Neural progenitor cell (in vitro differentiated cells): ENCODE measurements at regions not wholly inside any gene's neighbourhood (a gene's known extent, or its start where the extent isn't known, plus 50 kb on each side); places are given as distances from the start of the nearest gene placed in this dataset.

Experiments
- DNase-seq: peaks from one replicate; pipeline ENCODE4 v3.0.0-alpha.2; 2016; ENCODE audit warnings: low spot score
- H2AFZ ChIP-seq: fragments of 200-600 bp; sonication (generic); replicated peaks from 2 replicates; pipeline ENCODE4 v1.6.1; 2016; ENCODE audit warnings: antibody characterized with exemption
- H3F3A ChIP-seq: fragments of 200-600 bp; sonication (generic); 2 replicates; pipeline ENCODE4 v1.6.1; 2016; ENCODE audit warnings: antibody characterized with exemption, low read depth
- H3K27ac ChIP-seq: fragments of 200-600 bp; sonication (generic); 2 replicates; pipeline ENCODE4 v1.5.1; 2016; ENCODE audit warnings: mild to moderate bottlenecking
- H3K27me3 ChIP-seq: fragments of 200-600 bp; sonication (generic); 2 replicates; pipeline ENCODE4 v1.6.1; 2016; ENCODE audit warnings: mild to moderate bottlenecking, moderate library complexity
- H3K36me3 ChIP-seq: fragments of 200-600 bp; sonication (generic); 2 replicates; pipeline ENCODE4 v1.5.1; 2016
- H3K4me1 ChIP-seq: fragments of 200-600 bp; sonication (generic); 2 replicates; pipeline ENCODE4 v1.6.1; 2016; ENCODE audit warnings: mixed run types
- H3K4me2 ChIP-seq: fragments of 200-600 bp; sonication (generic); 2 replicates; pipeline ENCODE4 v1.6.1; 2016
- H3K4me3 ChIP-seq: fragments of 200-600 bp; sonication (generic); 2 replicates; pipeline ENCODE4 v1.5.1; 2016
- H3K79me2 ChIP-seq: fragments of 200-600 bp; sonication (generic); 2 replicates; pipeline ENCODE4 v1.6.1; 2016; ENCODE audit warnings: low read depth
- H3K9ac ChIP-seq: fragments of 200-600 bp; sonication (generic); 2 replicates; pipeline ENCODE4 v1.6.1; 2016
- H3K9me3 ChIP-seq: fragments of 200-600 bp; sonication (generic); 2 replicates; pipeline ENCODE4 v1.5.1; 2016; ENCODE audit warnings: low read depth
- H4K20me1 ChIP-seq: fragments of 200-600 bp; sonication (generic); 2 replicates; pipeline ENCODE4 v1.6.1; 2016; ENCODE audit warnings: low read depth
- H3K27ac Mint-ChIP-seq: 3 replicates; pipeline ENCODE4 v1.8.0; 2021; ENCODE audit warnings: mixed read lengths
- H3K27me3 Mint-ChIP-seq: 2 replicates; pipeline ENCODE4 v1.8.0; 2022; ENCODE audit warnings: low read depth, mild to moderate bottlenecking, inconsistent platforms, moderate library complexity, mixed read lengths; ENCODE audit not compliant: insufficient read depth
- H3K36me3 Mint-ChIP-seq: 3 replicates; pipeline ENCODE4 v1.8.0; 2021; ENCODE audit warnings: mixed read lengths
- H3K4me1 Mint-ChIP-seq: 3 replicates; pipeline ENCODE4 v1.8.0; 2021; ENCODE audit warnings: mixed read lengths
- H3K4me3 Mint-ChIP-seq: 3 replicates; pipeline ENCODE4 v1.8.0; 2021; ENCODE audit warnings: mild to moderate bottlenecking, moderate library complexity, mixed read lengths
- H3K9me3 Mint-ChIP-seq: 3 replicates; pipeline ENCODE4 v1.8.0; 2020; ENCODE audit warnings: mixed read lengths
- CTCF ChIP-seq: fragments of 200-600 bp; sonication (generic); IDR thresholded peaks from 2 replicates; pipeline ENCODE4 v1.5.1; 2017; ENCODE audit warnings: antibody characterized with exemption, mild to moderate bottlenecking
- EZH2 ChIP-seq: fragments of 200-600 bp; sonication (generic); IDR thresholded peaks from 2 replicates; pipeline ENCODE4 v1.6.1; 2017; ENCODE audit warnings: antibody characterized with exemption, mild to moderate bottlenecking, moderate library complexity
- EZH2phosphoT487 ChIP-seq: fragments of 200-600 bp; sonication (generic); IDR thresholded peaks from 2 replicates; pipeline ENCODE4 v1.6.1; 2017; ENCODE audit warnings: antibody characterized with exemption

GRCh38 chr9:36484124-36484523, 84.1 kb upstream of the RNF38 start:
- TF ChIP-seq CTCF (no peak), EZH2phosphoT487 (no peak), EZH2 (no peak)
- Histone ChIP-seq H3K4me3 (no peak overlapping the region), H3K36me3 (no peaks in the 10 kb centered on the region), H3K4me2 (peak overlapping the region; percentile 91), H3K4me1 (peaks cover 38% of the 10 kb centered on the region), H3F3A (peaks cover 39% of the 10 kb centered on the region), H3K9me3 (no peaks in the 10 kb centered on the region), H3K27ac (no peak overlapping the region), H3K9ac (no peak overlapping the region), H3K79me2 (no peaks in the 10 kb centered on the region), H4K20me1 (peaks cover 79% of the 10 kb centered on the region), H3K27me3 (no peaks in the 10 kb centered on the region), H2AFZ (no peak overlapping the region)
- peaks cover 2% of the 10 kb centered on the region for H3K27me3 Mint-ChIP-seq
- H3K27ac Mint-ChIP-seq = no peak overlapping the region
- DNase-seq = no peak
- H3K4me3 Mint-ChIP-seq = no peak overlapping the region
- H3K36me3 Mint-ChIP-seq = peaks cover 3% of the 10 kb centered on the region
- H3K9me3 Mint-ChIP-seq = no peaks in the 10 kb centered on the region
- peaks cover 39% of the 10 kb centered on the region for H3K4me1 Mint-ChIP-seq

DNA sequence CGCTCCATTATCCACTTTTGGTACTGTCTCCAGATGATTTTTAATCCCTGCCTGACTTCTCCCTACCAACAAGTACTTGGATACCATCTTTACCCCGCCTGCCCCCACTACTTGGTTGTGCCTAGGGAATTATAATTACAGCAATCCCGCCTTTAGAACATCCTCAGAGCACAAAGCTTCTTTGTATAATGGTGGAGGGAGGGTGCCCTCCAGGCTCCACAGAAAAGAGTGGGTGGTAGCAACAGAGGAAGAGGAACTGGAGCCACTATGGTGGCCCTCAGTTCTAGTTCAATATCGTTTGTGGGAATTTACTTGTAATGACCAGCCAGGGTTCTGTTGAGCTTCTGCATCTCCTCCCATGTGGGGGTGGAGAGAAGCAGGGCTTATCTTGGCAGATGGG, 79.0 kb upstream of the RNF38 start:
- H3K36me3 Mint-ChIP-seq = peaks cover 4% of the 10 kb centered on the region
- H3K9ac ChIP-seq = no peak overlapping the region
- no peak overlapping the region for H3K4me3 ChIP-seq
- no peaks in the 10 kb centered on the region for H3K27me3 Mint-ChIP-seq
- no peaks in the 10 kb centered on the region for H3K36me3 ChIP-seq
- H3F3A ChIP-seq = no peaks in the 10 kb centered on the region
- H3K9me3 Mint-ChIP-seq = no peaks in the 10 kb centered on the region
- H4K20me1 ChIP-seq = peaks cover 62% of the 10 kb centered on the region
- no peak overlapping the region for H2AFZ ChIP-seq
- H3K4me2 ChIP-seq = no peak overlapping the region
- H3K9me3 ChIP-seq = no peaks in the 10 kb centered on the region
- no peaks in the 10 kb centered on the region for H3K79me2 ChIP-seq
- H3K4me1 ChIP-seq = peaks cover 14% of the 10 kb centered on the region
- peaks cover 16% of the 10 kb centered on the region for H3K4me1 Mint-ChIP-seq
- no peak overlapping the region for H3K27ac ChIP-seq
- H3K4me3 Mint-ChIP-seq = no peak overlapping the region
- DNase-seq = no peak
- no peak for TF ChIP-seq EZH2phosphoT487
- TF ChIP-seq EZH2 = no peak
- no peak for TF ChIP-seq CTCF
- no peaks in the 10 kb centered on the region for H3K27me3 ChIP-seq
- no peak overlapping the region for H3K27ac Mint-ChIP-seq

- Mint-ChIP-seq H3K9me3 (no peaks in the 10 kb centered on the region), H3K27ac (no peak overlapping the region), H3K27me3 (no peaks in the 10 kb centered on the region), H3K4me3 (no peak overlapping the region), H3K36me3 (peaks cover 9% of the 10 kb centered on the region), H3K4me1 (peaks cover 2% of the 10 kb centered on the region)
- peaks cover 4% of the 10 kb centered on the region for H3F3A ChIP-seq
- H2AFZ ChIP-seq = no peak overlapping the region
- H3K9ac ChIP-seq = no peak overlapping the region
- no peaks in the 10 kb centered on the region for H3K27me3 ChIP-seq
- peaks cover 50% of the 10 kb centered on the region for H4K20me1 ChIP-seq
- no peak overlapping the region for H3K27ac ChIP-seq
- H3K4me3 ChIP-seq = no peak overlapping the region
- DNase-seq = no peak
- H3K9me3 ChIP-seq = no peaks in the 10 kb centered on the region
- TF ChIP-seq CTCF (no peak), EZH2 (no peak), EZH2phosphoT487 (no peak)
- no peaks in the 10 kb centered on the region for H3K36me3 ChIP-seq
- H3K4me2 ChIP-seq = no peak overlapping the region
- H3K4me1 ChIP-seq = no peaks in the 10 kb centered on the region
- H3K79me2 ChIP-seq = no peaks in the 10 kb centered on the region
Observed at GRCh38 chr9:36471359-36471758, 71.3 kb upstream of the RNF38 start.
